Hippocampal formation (tissue), 2 donors: ENCODE measurements at regions not wholly inside any gene's neighbourhood (a gene's known extent, or its start where the extent isn't known, plus 50 kb on each side); places are given as distances from the start of the nearest gene placed in this dataset.
"Not testable (repeated sequence)": the region's sequence is repeated elsewhere in the genome, so short reads cannot be mapped to it uniquely, and the experiment has no call there.

Source experiments
- DNase-seq, 2 donors: peaks; one replicate each; lab custom pipeline; 2025; lab: John Stamatoyannopoulos, UW

- DNase-seq: no peak
These were observed 56.0 kb downstream of the EN1 start for GRCh38 chr2:118791483-118791882.

- DNase-seq: no peak
These were observed 60.7 kb downstream of the EN1 start for GRCh38 chr2:118786746-118787145.

GRCh38 chr2:118784860-118785259 is 62.6 kb downstream of the EN1 start:
- no peak for DNase-seq

- no peak for DNase-seq
These were observed 68.1 kb downstream of the EN1 start for GRCh38 chr2:118779362-118779761.

- DNase-seq: peak in 1 of 2 donors; percentile 13
These were observed 72.9 kb downstream of the EN1 start for GRCh38 chr2:118774458-118775133.

GRCh38 chr2:118773826-118774225 is 73.6 kb downstream of the EN1 start:
- no peak for DNase-seq

- no peak for DNase-seq
These were observed 74.8 kb downstream of the EN1 start for GRCh38 chr2:118772487-118773200.

GRCh38 chr2:118769707-118770400 is 77.6 kb downstream of the EN1 start:
- DNase-seq: no peak

GRCh38 chr2:118766871-118767270 is 80.6 kb downstream of the EN1 start:
- no peak for DNase-seq

- DNase-seq: no peak
These were observed 82.6 kb downstream of the EN1 start for GRCh38 chr2:118764855-118765254.

- no peak for DNase-seq
These were observed 83.7 kb downstream of the EN1 start for GRCh38 chr2:118763797-118764196.

- no peak for DNase-seq
These were observed 85.2 kb downstream of the EN1 start for GRCh38 chr2:118762290-118762689.

- no peak for DNase-seq
These were observed 85.7 kb downstream of the EN1 start for GRCh38 chr2:118761771-118762170.

GRCh38 chr2:118755901-118756300 is 91.5 kb downstream of the EN1 start:
- no peak for DNase-seq

GRCh38 chr2:118755384-118755783 is 92.1 kb downstream of the EN1 start:
- no peak for DNase-seq

- no peak for DNase-seq
These were observed 94.6 kb downstream of the EN1 start for GRCh38 chr2:118752762-118753429.

- DNase-seq: no peak
These were observed 96.4 kb downstream of the EN1 start for GRCh38 chr2:118750959-118751565.

GRCh38 chr2:118748245-118748885 is 99.1 kb downstream of the EN1 start:
- no peak for DNase-seq

GRCh38 chr2:118747637-118748036 is 99.8 kb downstream of the EN1 start:
- DNase-seq: no peak

- DNase-seq: no peak
These were observed 100.4 kb downstream of the EN1 start for GRCh38 chr2:118747066-118747465.

- not testable (repeated sequence) for DNase-seq
These were observed 102.7 kb downstream of the EN1 start for GRCh38 chr2:118744682-118745181.
